HepG2 (cell line): ENCODE measurements at regions not wholly inside any gene's neighbourhood (a gene's known extent, or its start where the extent isn't known, plus 50 kb on each side); places are given as distances from the start of the nearest gene placed in this dataset.

ENCODE experiments used
- FOXK1 ChIP-seq: sonication (generic); formaldehyde crosslinking; IDR thresholded peaks from 2 replicates; pipeline ENCODE4 v1.4.0; 2020; ENCODE audit warnings: low read depth, missing genetic modification reagents, borderline replicate concordance
- GFI1 ChIP-seq: sonication (generic); formaldehyde crosslinking; IDR thresholded peaks from 2 replicates; pipeline ENCODE4 v1.5.0; 2020; ENCODE audit warnings: missing genetic modification reagents, mild to moderate bottlenecking, borderline replicate concordance
- HMG20A ChIP-seq: IDR thresholded peaks from 2 replicates; pipeline ENCODE4 v1.6.1; 2016; ENCODE audit warnings: borderline replicate concordance
- ISL2 ChIP-seq: sonication (generic); formaldehyde crosslinking; IDR thresholded peaks from 2 replicates; pipeline ENCODE4 v1.5.0; 2020; ENCODE audit warnings: missing genetic modification reagents
- KLF15 ChIP-seq: sonication (generic); formaldehyde crosslinking; IDR thresholded peaks from 2 replicates; pipeline ENCODE4 v1.8.1; 2023; ENCODE audit warnings: borderline replicate concordance, mild to moderate bottlenecking, inconsistent platforms, missing genetic modification reagents, mixed read lengths
- MAZ ChIP-seq, 2 experiments: sonication (generic) in 1 of 2; formaldehyde crosslinking in 1 of 2; IDR thresholded peaks; 2 replicates each; pipeline versions ENCODE4 v1.5.0 to v1.6.1; 2012 to 2020; ENCODE audit warnings: low read depth in 2 of 2, mild to moderate bottlenecking in 2 of 2, borderline replicate concordance in 1 of 2, improper control_type of control experiment in 1 of 2, low read length in 1 of 2, missing genetic modification reagents in 1 of 2, moderate library complexity in 1 of 2
- MED1 ChIP-seq: sonication (generic); formaldehyde crosslinking; IDR thresholded peaks from 2 replicates; pipeline ENCODE4 v1.4.0; 2020; ENCODE audit warnings: missing genetic modification reagents
- MXD4 ChIP-seq: IDR thresholded peaks from 2 replicates; pipeline ENCODE4 v1.6.1; 2016; ENCODE audit warnings: mild to moderate bottlenecking, missing biosample characterization, missing genetic modification reagents
- NCOA2 ChIP-seq: sonication (generic); formaldehyde crosslinking; IDR thresholded peaks from 2 replicates; pipeline ENCODE4 v1.8.0; 2022; ENCODE audit warnings: inconsistent platforms
- NCOR1 ChIP-seq: fragments of 200-600 bp; sonication (generic); IDR thresholded peaks from 2 replicates; pipeline ENCODE4 v1.7.0; 2017; ENCODE audit warnings: antibody characterized with exemption, low read length, borderline replicate concordance
- NFE2L1 ChIP-seq: sonication (generic); formaldehyde crosslinking; IDR thresholded peaks from 2 replicates; pipeline ENCODE4 v1.4.0; 2020; ENCODE audit warnings: missing genetic modification reagents, mild to moderate bottlenecking, borderline replicate concordance
- NFIC ChIP-seq: IDR thresholded peaks from 2 replicates; pipeline ENCODE4 v1.6.1; 2012; ENCODE audit warnings: mild to moderate bottlenecking, low read length, inconsistent platforms
- NPAS2 ChIP-seq: sonication (generic); formaldehyde crosslinking; IDR thresholded peaks from 2 replicates; pipeline ENCODE4 v1.8.0; 2022; ENCODE audit warnings: mild to moderate bottlenecking, missing genetic modification reagents, borderline replicate concordance
- TOE1 ChIP-seq: sonication (generic); formaldehyde crosslinking; IDR thresholded peaks from 2 replicates; pipeline ENCODE4 v1.4.0; 2020; ENCODE audit warnings: mild to moderate bottlenecking, missing genetic modification reagents
- ZFP36L1 ChIP-seq: sonication (generic); formaldehyde crosslinking; IDR thresholded peaks from 2 replicates; pipeline ENCODE4 v1.8.0; 2022; ENCODE audit warnings: mild to moderate bottlenecking, missing genetic modification reagents, moderate library complexity
- ZSCAN20 ChIP-seq: sonication (generic); formaldehyde crosslinking; IDR thresholded peaks from 2 replicates; pipeline ENCODE4 v1.4.0; 2020; ENCODE audit warnings: missing genetic modification reagents, mild to moderate bottlenecking, borderline replicate concordance
- TF ChIP-seq, protein P1 (sequence below): conservative IDR thresholded peaks from 2 replicates; pipeline ENCODE4 v1.6.1; 2018; ENCODE audit warnings: missing genetic modification reagents
- TF ChIP-seq, protein P2 (sequence below): IDR thresholded peaks from 2 replicates; pipeline ENCODE4 v1.6.1; 2016; ENCODE audit warnings: missing genetic modification reagents, missing compliant biosample characterization
- TF ChIP-seq, protein P3 (sequence below): IDR thresholded peaks from 2 replicates; pipeline ENCODE4 v1.6.1; 2018; ENCODE audit warnings: missing genetic modification reagents
- TF ChIP-seq, protein P4 (sequence below): sonication (generic); formaldehyde crosslinking; IDR thresholded peaks from 2 replicates; pipeline ENCODE4 v1.9.0; 2021; ENCODE audit warnings: mild to moderate bottlenecking, missing genetic modification reagents

DNA sequence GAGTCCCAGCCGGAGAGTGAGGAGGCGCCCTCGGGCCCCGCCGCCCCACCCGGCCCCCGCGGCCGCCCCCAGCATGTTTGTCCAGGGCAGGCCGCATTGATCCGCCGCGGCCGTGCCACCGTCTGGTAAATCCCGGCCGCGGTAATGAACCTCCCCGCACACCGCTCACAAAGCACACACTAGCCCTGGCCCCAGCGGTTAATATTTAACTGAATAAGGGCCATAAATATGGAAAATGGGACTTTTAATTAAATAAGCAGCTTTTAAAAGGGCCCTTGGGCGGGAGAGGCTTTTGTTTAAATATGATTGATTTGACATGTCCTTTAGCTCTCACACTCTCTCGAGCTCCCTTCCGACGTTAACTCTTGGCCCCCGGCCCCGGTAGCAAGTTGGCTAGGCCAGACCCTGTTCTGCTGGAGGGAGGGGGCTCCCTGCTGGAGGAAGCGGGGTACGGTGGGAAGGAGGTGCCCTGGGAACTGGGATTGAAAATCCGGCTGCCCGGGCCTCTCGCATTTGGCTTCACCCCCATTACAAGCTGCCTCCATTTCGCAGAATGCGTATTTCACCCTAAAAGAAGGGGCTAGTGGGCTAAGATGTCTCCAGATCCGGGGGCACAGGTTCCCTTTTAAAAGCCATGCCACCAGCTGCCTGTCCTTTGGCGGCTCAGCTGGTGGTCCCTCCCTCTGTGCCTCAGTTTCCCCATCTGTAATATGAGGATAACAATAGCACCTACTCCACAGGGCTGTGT is 199.8 kb downstream of the RBM19 start (continued):
- TF ChIP-seq, protein P1, sequence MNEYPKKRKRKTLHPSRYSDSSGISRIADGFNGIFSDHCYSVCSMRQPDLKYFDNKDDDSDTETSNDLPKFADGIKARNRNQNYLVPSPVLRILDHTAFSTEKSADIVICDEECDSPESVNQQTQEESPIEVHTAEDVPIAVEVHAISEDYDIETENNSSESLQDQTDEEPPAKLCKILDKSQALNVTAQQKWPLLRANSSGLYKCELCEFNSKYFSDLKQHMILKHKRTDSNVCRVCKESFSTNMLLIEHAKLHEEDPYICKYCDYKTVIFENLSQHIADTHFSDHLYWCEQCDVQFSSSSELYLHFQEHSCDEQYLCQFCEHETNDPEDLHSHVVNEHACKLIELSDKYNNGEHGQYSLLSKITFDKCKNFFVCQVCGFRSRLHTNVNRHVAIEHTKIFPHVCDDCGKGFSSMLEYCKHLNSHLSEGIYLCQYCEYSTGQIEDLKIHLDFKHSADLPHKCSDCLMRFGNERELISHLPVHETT: 0 out of 2 replicates have a peak, but pooled peaks have one; percentile 44
- TF ChIP-seq ISL2 (CRISPR knock-in tag) (peak; percentile 34; the same call in 1 of the 2 replicates), MAZ (IDR thresholded peaks at IDR 0.05; ENCODE audit: borderline replicate concordance, low read depth, low read length) (peak; percentile 76; the same call in 1 of the 2 replicates), MAZ (CRISPR knock-in tag; IDR thresholded peaks at IDR 0.05; ENCODE audit: low read depth) (no peak), NCOR1 (peak; percentile 87), MXD4 (CRISPR knock-in tag) (no peak), TOE1 (no peak), NFIC (0 out of 2 replicates have a peak, but pooled peaks have one; percentile 25), ZFP36L1 (CRISPR knock-in tag) (no peak), NFE2L1 (no peak), GFI1 (CRISPR knock-in tag) (peak; percentile 92), KLF15 (CRISPR knock-in tag) (no peak), ZSCAN20 (CRISPR knock-in tag) (no peak), FOXK1 (CRISPR knock-in tag) (peak; percentile 40; the same call in 1 of the 2 replicates), HMG20A (no peak; the same call in 1 of the 2 replicates), NCOA2 (CRISPR knock-in tag) (peak; percentile 39; the same call in 1 of the 2 replicates), NPAS2 (no peak), MED1 (peak; percentile 76)
- TF ChIP-seq, protein P2, sequence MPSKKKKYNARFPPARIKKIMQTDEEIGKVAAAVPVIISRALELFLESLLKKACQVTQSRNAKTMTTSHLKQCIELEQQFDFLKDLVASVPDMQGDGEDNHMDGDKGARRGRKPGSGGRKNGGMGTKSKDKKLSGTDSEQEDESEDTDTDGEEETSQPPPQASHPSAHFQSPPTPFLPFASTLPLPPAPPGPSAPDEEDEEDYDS: peak; percentile 50; the same call in 1 of the 2 replicates
- TF ChIP-seq, protein P3, sequence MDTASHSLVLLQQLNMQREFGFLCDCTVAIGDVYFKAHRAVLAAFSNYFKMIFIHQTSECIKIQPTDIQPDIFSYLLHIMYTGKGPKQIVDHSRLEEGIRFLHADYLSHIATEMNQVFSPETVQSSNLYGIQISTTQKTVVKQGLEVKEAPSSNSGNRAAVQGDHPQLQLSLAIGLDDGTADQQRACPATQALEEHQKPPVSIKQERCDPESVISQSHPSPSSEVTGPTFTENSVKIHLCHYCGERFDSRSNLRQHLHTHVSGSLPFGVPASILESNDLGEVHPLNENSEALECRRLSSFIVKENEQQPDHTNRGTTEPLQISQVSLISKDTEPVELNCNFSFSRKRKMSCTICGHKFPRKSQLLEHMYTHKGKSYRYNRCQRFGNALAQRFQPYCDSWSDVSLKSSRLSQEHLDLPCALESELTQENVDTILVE (CRISPR knock-in tag): 0 out of 2 replicates have a peak, but pooled peaks have one; percentile 38
- TF ChIP-seq, protein P4, sequence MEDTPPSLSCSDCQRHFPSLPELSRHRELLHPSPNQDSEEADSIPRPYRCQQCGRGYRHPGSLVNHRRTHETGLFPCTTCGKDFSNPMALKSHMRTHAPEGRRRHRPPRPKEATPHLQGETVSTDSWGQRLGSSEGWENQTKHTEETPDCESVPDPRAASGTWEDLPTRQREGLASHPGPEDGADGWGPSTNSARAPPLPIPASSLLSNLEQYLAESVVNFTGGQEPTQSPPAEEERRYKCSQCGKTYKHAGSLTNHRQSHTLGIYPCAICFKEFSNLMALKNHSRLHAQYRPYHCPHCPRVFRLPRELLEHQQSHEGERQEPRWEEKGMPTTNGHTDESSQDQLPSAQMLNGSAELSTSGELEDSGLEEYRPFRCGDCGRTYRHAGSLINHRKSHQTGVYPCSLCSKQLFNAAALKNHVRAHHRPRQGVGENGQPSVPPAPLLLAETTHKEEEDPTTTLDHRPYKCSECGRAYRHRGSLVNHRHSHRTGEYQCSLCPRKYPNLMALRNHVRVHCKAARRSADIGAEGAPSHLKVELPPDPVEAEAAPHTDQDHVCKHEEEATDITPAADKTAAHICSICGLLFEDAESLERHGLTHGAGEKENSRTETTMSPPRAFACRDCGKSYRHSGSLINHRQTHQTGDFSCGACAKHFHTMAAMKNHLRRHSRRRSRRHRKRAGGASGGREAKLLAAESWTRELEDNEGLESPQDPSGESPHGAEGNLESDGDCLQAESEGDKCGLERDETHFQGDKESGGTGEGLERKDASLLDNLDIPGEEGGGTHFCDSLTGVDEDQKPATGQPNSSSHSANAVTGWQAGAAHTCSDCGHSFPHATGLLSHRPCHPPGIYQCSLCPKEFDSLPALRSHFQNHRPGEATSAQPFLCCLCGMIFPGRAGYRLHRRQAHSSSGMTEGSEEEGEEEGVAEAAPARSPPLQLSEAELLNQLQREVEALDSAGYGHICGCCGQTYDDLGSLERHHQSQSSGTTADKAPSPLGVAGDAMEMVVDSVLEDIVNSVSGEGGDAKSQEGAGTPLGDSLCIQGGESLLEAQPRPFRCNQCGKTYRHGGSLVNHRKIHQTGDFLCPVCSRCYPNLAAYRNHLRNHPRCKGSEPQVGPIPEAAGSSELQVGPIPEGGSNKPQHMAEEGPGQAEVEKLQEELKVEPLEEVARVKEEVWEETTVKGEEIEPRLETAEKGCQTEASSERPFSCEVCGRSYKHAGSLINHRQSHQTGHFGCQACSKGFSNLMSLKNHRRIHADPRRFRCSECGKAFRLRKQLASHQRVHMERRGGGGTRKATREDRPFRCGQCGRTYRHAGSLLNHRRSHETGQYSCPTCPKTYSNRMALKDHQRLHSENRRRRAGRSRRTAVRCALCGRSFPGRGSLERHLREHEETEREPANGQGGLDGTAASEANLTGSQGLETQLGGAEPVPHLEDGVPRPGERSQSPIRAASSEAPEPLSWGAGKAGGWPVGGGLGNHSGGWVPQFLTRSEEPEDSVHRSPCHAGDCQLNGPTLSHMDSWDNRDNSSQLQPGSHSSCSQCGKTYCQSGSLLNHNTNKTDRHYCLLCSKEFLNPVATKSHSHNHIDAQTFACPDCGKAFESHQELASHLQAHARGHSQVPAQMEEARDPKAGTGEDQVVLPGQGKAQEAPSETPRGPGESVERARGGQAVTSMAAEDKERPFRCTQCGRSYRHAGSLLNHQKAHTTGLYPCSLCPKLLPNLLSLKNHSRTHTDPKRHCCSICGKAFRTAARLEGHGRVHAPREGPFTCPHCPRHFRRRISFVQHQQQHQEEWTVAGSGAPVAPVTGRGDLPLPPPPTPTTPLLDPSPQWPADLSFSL (CRISPR knock-in tag): no peak
